Tibial nerve (tissue), 4 donors: ENCODE measurements at regions not wholly inside any gene's neighbourhood (a gene's known extent, or its start where the extent isn't known, plus 50 kb on each side); places are given as distances from the start of the nearest gene placed in this dataset.

ENCODE experiments used
- DNase-seq, 2 donors: peaks; one replicate each; pipeline ENCODE4 v3.0.0-alpha.2; 2019; ENCODE audit warnings: low spot score in 2 of 2
- H3K27ac ChIP-seq, 4 donors: fragments of 200-600 bp; sonication (generic) in 3 of 4; one replicate each; pipeline ENCODE4 v1.5.1; 2017 to 2019; ENCODE audit warnings: mild to moderate bottlenecking in 1 of 4
- H3K27me3 ChIP-seq, 2 donors: fragments of 200-600 bp; sonication (generic) in 1 of 2; one replicate each; pipeline versions ENCODE4 v1.5.1 to v1.6.0; 2017 to 2019
- H3K36me3 ChIP-seq, 3 donors: fragments of 200-600 bp; sonication (generic); one replicate each; pipeline ENCODE4 v1.5.1; 2018 to 2019
- H3K4me1 ChIP-seq, 4 donors: fragments of 200-600 bp; sonication (generic) in 3 of 4; one replicate each; pipeline ENCODE4 v1.5.1; 2017 to 2019
- H3K4me3 ChIP-seq, 4 donors: fragments of 200-600 bp; sonication (generic) in 3 of 4; one replicate each; pipeline ENCODE4 v1.5.1; 2017 to 2019; ENCODE audit warnings: mild to moderate bottlenecking in 1 of 4, moderate library complexity in 1 of 4
- H3K9me3 ChIP-seq, 4 donors: fragments of 200-600 bp; sonication (generic) in 3 of 4; one replicate each; pipeline ENCODE4 v1.5.1; 2017 to 2019
- CTCF ChIP-seq, 5 experiments: fragments of 200-600 bp in 3 of 5; fragments of 450-650 bp in 2 of 5; sonication (generic) in 3 of 5; IDR thresholded peaks; one replicate each; pipeline ENCODE4 v1.5.1; 2016 to 2019; ENCODE audit warnings: antibody characterized with exemption in 5 of 5, mild to moderate bottlenecking in 3 of 5, moderate library complexity in 2 of 5
- EP300 ChIP-seq, 2 donors: sonication (generic); formaldehyde crosslinking; IDR thresholded peaks; one replicate each; pipeline ENCODE4 v1.6.1; 2017; ENCODE audit warnings: antibody characterized with exemption in 2 of 2, mild to moderate bottlenecking in 1 of 2
- POLR2A ChIP-seq, 2 donors: fragments of 450-650 bp; IDR thresholded peaks; one replicate each; pipeline ENCODE4 v1.6.1; 2017; ENCODE audit warnings: antibody characterized with exemption in 2 of 2, mild to moderate bottlenecking in 2 of 2, moderate library complexity in 2 of 2
- WGBS, 2 donors: methylation state at CpG; one replicate each; pipeline ENCODE4 v1.1.5; 2018; 5-methylcytosine and 5-hydroxymethylcytosine counted together

GRCh38 chr5:32504329-32504988 lies 59.9 kb upstream of the ZFR start:
- Histone ChIP-seq H3K4me1 (peaks cover 0 to 33% (median 11%) of the 10 kb centered on the region in 4 donors), H3K4me3 (no peak overlapping the region), H3K36me3 (no peaks in the 10 kb centered on the region), H3K27me3 (peaks cover 0 to 4% of the 10 kb centered on the region in 2 donors), H3K27ac (peak overlapping the region in 1 of 4 donors; percentile 53), H3K9me3 (no peaks in the 10 kb centered on the region)
- 32 to 37% methylated on average over 8 of the region's 8 CpGs for WGBS, 2 donors
- DNase-seq, result no peak
- TF ChIP-seq POLR2A (IDR thresholded peaks at IDR 0.05) (no peak), CTCF (IDR thresholded peaks at IDR 0.05) (no peak), EP300 (IDR thresholded peaks at IDR 0.05) (no peak)

GRCh38 chr5:32503261-32503660 lies 58.7 kb upstream of the ZFR start:
- Histone ChIP-seq H3K4me1 (peaks cover 0 to 33% (median 11%) of the 10 kb centered on the region in 4 donors), H3K4me3 (no peak overlapping the region), H3K27me3 (peaks cover 0 to 4% of the 10 kb centered on the region in 2 donors), H3K9me3 (no peaks in the 10 kb centered on the region), H3K36me3 (no peaks in the 10 kb centered on the region), H3K27ac (no peak overlapping the region)
- WGBS, 2 donors, result 47 to 68% methylated on average over 7 of the region's 7 CpGs
- DNase-seq, result no peak
- no peak for TF ChIP-seq CTCF (IDR thresholded peaks at IDR 0.05)
- TF ChIP-seq EP300 (IDR thresholded peaks at IDR 0.05), result no peak
- TF ChIP-seq POLR2A (IDR thresholded peaks at IDR 0.05), result no peak

- Histone ChIP-seq H3K4me1 (peaks cover 0 to 23% (median 11%) of the 10 kb centered on the region in 4 donors), H3K27me3 (peaks cover 0 to 4% of the 10 kb centered on the region in 2 donors), H3K27ac (no peak overlapping the region), H3K36me3 (no peaks in the 10 kb centered on the region), H3K9me3 (no peaks in the 10 kb centered on the region), H3K4me3 (no peak overlapping the region)
- no peak for DNase-seq
- 74 to 78% methylated on average over 16 of the region's 16 CpGs for WGBS, 2 donors
- no peak for TF ChIP-seq EP300 (IDR thresholded peaks at IDR 0.05)
- no peak for TF ChIP-seq POLR2A (IDR thresholded peaks at IDR 0.05)
- no peak for TF ChIP-seq CTCF (IDR thresholded peaks at IDR 0.05)
Observed at GRCh38 chr5:32501071-32502002, 56.8 kb upstream of the ZFR start.

- DNase-seq, result no peak
- TF ChIP-seq EP300 (IDR thresholded peaks at IDR 0.05) (no peak), POLR2A (IDR thresholded peaks at IDR 0.05) (no peak), CTCF (IDR thresholded peaks at IDR 0.05) (no peak)
- WGBS, 2 donors, result 52% methylated on average over 7 of the region's 7 CpGs
Observed at GRCh38 chr5:32500181-32500580, 55.6 kb upstream of the ZFR start.

GRCh38 chr5:32499261-32499660 lies 54.7 kb upstream of the ZFR start:
- TF ChIP-seq EP300 (IDR thresholded peaks at IDR 0.05) (no peak), CTCF (IDR thresholded peaks at IDR 0.05) (no peak), POLR2A (IDR thresholded peaks at IDR 0.05) (no peak)
- Histone ChIP-seq H3K36me3 (no peaks in the 10 kb centered on the region), H3K4me3 (no peak overlapping the region), H3K27me3 (peaks cover 0 to 4% of the 10 kb centered on the region in 2 donors), H3K27ac (no peak overlapping the region), H3K4me1 (peaks cover 0 to 2% (median 0%) of the 10 kb centered on the region in 4 donors), H3K9me3 (no peaks in the 10 kb centered on the region)
- 78 to 80% methylated on average over 2 of the region's 2 CpGs for WGBS, 2 donors
- no peak for DNase-seq

More at GRCh38 chr5:32500181-32500580, 55.6 kb upstream of the ZFR start:
- peaks cover 0 to 12% (median 3%) of the 10 kb centered on the region in 4 donors for H3K4me1 ChIP-seq
- no peaks in the 10 kb centered on the region for H3K36me3 ChIP-seq
- no peak overlapping the region for H3K4me3 ChIP-seq
- H3K27me3 ChIP-seq, result peaks cover 0 to 4% of the 10 kb centered on the region in 2 donors
- no peaks in the 10 kb centered on the region for H3K9me3 ChIP-seq
- H3K27ac ChIP-seq, result no peak overlapping the region
